Calu3 (cell line): ENCODE measurements at regions not wholly inside any gene's neighbourhood (a gene's known extent, or its start where the extent isn't known, plus 50 kb on each side); places are given as distances from the start of the nearest gene placed in this dataset.

Source experiments
- BruUV-seq: library from RNA; stranded (reverse); fragments of 400-500 nt; replicated peaks from 2 replicates; lab custom pipeline; 2021; lab: Mats Ljungman, UMichigan
- CTCF ChIA-PET: fragments of 300-600 bp; sonication (Branson Sonifier 250); formaldehyde crosslinking; loops from one replicate; lab custom pipeline; 2022; ENCODE audit warnings: antibody characterized with exemption; lab: Charles Lee
- DNase-seq: peaks from one replicate; pipeline ENCODE4 v3.0.0; 2022
- H3K27ac Mint-ChIP-seq: one replicate; pipeline ENCODE4 v1.8.0; 2022; ENCODE audit warnings: mixed read lengths; ENCODE audit not compliant: unreplicated experiment
- H3K27me3 Mint-ChIP-seq: one replicate; pipeline ENCODE4 v1.8.0; 2022; ENCODE audit warnings: mixed read lengths; ENCODE audit not compliant: unreplicated experiment
- H3K36me3 Mint-ChIP-seq: one replicate; pipeline ENCODE4 v1.8.0; 2022; ENCODE audit warnings: mild to moderate bottlenecking, moderate library complexity, mixed read lengths; ENCODE audit not compliant: insufficient read depth, unreplicated experiment
- H3K4me1 Mint-ChIP-seq: one replicate; pipeline ENCODE4 v1.8.0; 2022; ENCODE audit warnings: mild to moderate bottlenecking, low read depth, mixed read lengths; ENCODE audit not compliant: unreplicated experiment
- H3K4me3 Mint-ChIP-seq: one replicate; pipeline ENCODE4 v1.8.0; 2022; ENCODE audit warnings: mild to moderate bottlenecking, low read depth, moderate library complexity, mixed read lengths; ENCODE audit not compliant: unreplicated experiment
- H3K9me3 Mint-ChIP-seq: one replicate; pipeline ENCODE4 v1.8.0; 2022; ENCODE audit warnings: low read depth, mixed read lengths; ENCODE audit not compliant: unreplicated experiment
- CTCF ChIP-seq: fragments of 200-600 bp; IDR thresholded peaks from one replicate; pipeline ENCODE4 v1.8.0; 2022; ENCODE audit warnings: antibody characterized with exemption; ENCODE audit not compliant: unreplicated experiment
- intact Hi-C: fragments of 100-400 bp; cut with micrococcal nuclease; formaldehyde crosslinking; loops from one replicate; pipeline ENCODE4 v1.10.0; 2022; ENCODE audit not compliant: unreplicated experiment

- no peaks in the 10 kb centered on the region for H3K36me3 Mint-ChIP-seq
- H3K27ac Mint-ChIP-seq, result no peak overlapping the region
- no peaks in the 10 kb centered on the region for H3K27me3 Mint-ChIP-seq
- intact Hi-C loops, result no loop called here
- no peak overlapping the region for H3K4me3 Mint-ChIP-seq
- CTCF ChIA-PET, result no interaction called here
- no peaks in the 10 kb centered on the region for H3K4me1 Mint-ChIP-seq
- H3K9me3 Mint-ChIP-seq, result peaks cover 7% of the 10 kb centered on the region
- no TSS peak for BruUV-seq
- no peak for TF ChIP-seq CTCF
- no peak for DNase-seq
Measured at GRCh38 chr5:164735334-164735733, 1229.9 kb downstream of the MAT2B start.

- Mint-ChIP-seq H3K9me3 (peaks cover 9% of the 10 kb centered on the region), H3K36me3 (no peaks in the 10 kb centered on the region), H3K4me1 (no peaks in the 10 kb centered on the region), H3K4me3 (no peak overlapping the region), H3K27me3 (no peaks in the 10 kb centered on the region), H3K27ac (no peak overlapping the region)
- intact Hi-C loops, result no loop called here
- CTCF ChIA-PET, result no interaction called here
- BruUV-seq, result no TSS peak
- no peak for TF ChIP-seq CTCF
- DNase-seq, result no peak
Measured at GRCh38 chr5:164741376-164741775, 1236.0 kb downstream of the MAT2B start.

- Mint-ChIP-seq H3K4me3 (no peak overlapping the region), H3K4me1 (no peaks in the 10 kb centered on the region), H3K27me3 (no peaks in the 10 kb centered on the region), H3K27ac (no peak overlapping the region), H3K9me3 (peaks cover 9% of the 10 kb centered on the region), H3K36me3 (no peaks in the 10 kb centered on the region)
- BruUV-seq, result no TSS peak
- intact Hi-C loops, result no loop called here
- no peak for TF ChIP-seq CTCF
- CTCF ChIA-PET, result no interaction called here
- DNase-seq, result no peak
Measured at GRCh38 chr5:164742025-164742424, 1236.6 kb downstream of the MAT2B start.

GRCh38 chr5:164746723-164747122 is 1241.3 kb downstream of the MAT2B start:
- no peak for TF ChIP-seq CTCF
- intact Hi-C loops, result no loop called here
- Mint-ChIP-seq H3K4me3 (no peak overlapping the region), H3K27me3 (no peaks in the 10 kb centered on the region), H3K9me3 (peaks cover 12% of the 10 kb centered on the region), H3K27ac (no peak overlapping the region), H3K4me1 (no peaks in the 10 kb centered on the region), H3K36me3 (no peaks in the 10 kb centered on the region)
- CTCF ChIA-PET, result no interaction called here
- BruUV-seq, result no TSS peak
- DNase-seq, result no peak
